Mesodermal cell (in vitro differentiated cells): ENCODE measurements at regions not wholly inside any gene's neighbourhood (a gene's known extent, or its start where the extent isn't known, plus 50 kb on each side); places are given as distances from the start of the nearest gene placed in this dataset.
A peak's percentile ranks its signal among the peaks of the same experiment; 100 is the strongest.
"Not testable (repeated sequence)": the region's sequence is repeated elsewhere in the genome, so short reads cannot be mapped to it uniquely, and the experiment has no call there.

Source experiments
- H3K27ac ChIP-seq: 2 replicates; pipeline ENCODE4 v1.7.0; 2013; ENCODE audit warnings: mild to moderate bottlenecking, low read depth, low read length, moderate library complexity; ENCODE audit not compliant: severe bottlenecking
- H3K36me3 ChIP-seq: 2 replicates; pipeline ENCODE4 v1.7.1; 2013; ENCODE audit warnings: mild to moderate bottlenecking, low read length, moderate library complexity; ENCODE audit not compliant: control insufficient read depth, insufficient read depth
- H3K4me1 ChIP-seq: one replicate; pipeline ENCODE4 v1.7.1; 2013; ENCODE audit warnings: mild to moderate bottlenecking, low read length; ENCODE audit not compliant: insufficient read depth, control insufficient read depth, poor library complexity, severe bottlenecking
- H3K4me3 ChIP-seq: 2 replicates; pipeline ENCODE4 v1.7.0; 2013; ENCODE audit warnings: low read length, control low read depth, mild to moderate bottlenecking; ENCODE audit not compliant: insufficient read depth, poor library complexity, severe bottlenecking; ENCODE audit errors: extremely low read depth
- H3K9me3 ChIP-seq: 2 replicates; pipeline ENCODE4 v1.7.1; 2013; ENCODE audit warnings: mild to moderate bottlenecking, low read length, moderate library complexity; ENCODE audit not compliant: control insufficient read depth
- WGBS, 2 experiments: methylation state at CpG; one replicate each; pipeline ENCODE4 v1.1.5; 2013; ENCODE audit warnings: missing lambda C conversion rate in 2 of 2; ENCODE audit not compliant: insufficient coverage in 2 of 2; 5-methylcytosine and 5-hydroxymethylcytosine counted together

DNA sequence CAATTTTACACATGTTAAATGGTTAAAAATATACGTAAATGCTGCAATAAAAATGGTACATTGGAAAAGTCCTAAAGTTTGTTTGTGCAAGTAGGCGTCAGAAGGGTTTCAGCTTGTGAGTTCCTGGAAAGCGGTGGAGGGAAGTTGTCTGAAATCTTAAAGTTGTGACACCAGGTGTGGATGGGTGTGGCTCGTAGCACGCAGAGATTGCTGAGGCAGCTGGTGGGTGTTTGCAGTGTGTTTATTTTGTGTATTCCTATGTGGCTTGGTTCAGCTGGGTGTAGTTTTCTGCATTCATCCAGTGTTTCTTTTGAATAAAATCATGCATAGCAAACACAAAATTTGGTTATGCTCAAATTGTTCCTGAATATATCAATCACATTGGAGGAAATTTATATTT, 136.8 kb upstream of the TBX3 start:
- no peaks in the 10 kb centered on the region for H3K4me1 ChIP-seq
- no peaks in the 10 kb centered on the region for H3K9me3 ChIP-seq
- H3K36me3 ChIP-seq = no peaks in the 10 kb centered on the region
- no peak overlapping the region for H3K4me3 ChIP-seq
- WGBS, 2 experiments = 93 to 99% methylated on average over 3 to 5 of the region's 5 CpGs
- H3K27ac ChIP-seq = no peak overlapping the region

DNA sequence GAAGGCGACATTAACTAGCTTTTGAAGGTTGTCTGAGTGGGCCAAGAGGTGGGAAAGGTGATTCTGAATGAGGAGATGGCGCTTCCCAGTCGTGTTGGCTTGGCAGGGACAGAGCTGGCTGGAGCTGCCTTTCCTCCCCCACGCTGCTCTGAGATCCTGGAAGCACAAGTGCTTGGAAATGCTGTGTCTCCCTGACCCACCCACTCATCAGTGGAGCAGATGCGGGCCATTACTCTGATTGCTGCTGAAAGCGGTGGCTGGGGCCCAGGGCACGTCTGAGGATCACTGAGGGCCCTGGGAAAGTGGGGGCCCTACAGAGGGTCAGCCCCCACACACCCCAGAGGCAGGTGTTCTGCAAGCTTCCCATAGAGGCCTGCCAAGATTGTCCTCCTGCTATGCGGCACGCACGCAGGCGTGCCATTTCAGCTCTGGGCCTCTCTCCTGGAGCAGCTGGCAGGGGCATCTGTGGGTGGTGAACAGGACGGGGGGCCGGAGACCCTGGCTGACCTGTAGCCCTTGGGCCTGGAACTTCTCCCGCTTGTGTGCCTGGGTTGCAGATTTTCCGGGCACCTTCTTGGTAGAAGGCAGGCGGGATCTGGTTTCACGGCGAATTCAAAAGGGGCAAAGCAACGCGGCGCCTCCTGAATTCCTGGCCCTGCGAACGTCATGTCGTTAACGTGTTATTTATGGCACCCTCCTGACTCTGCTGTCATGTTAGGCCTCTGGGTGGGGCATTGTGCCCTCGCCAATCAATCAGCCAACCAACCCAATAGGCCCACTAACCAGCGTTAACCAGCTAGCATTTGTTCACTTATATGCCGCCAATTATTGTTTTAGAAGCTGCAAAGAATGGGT, 133.8 kb upstream of the TBX3 start:
- Histone ChIP-seq H3K9me3 (no peaks in the 10 kb centered on the region), H3K27ac (peak overlapping the region; percentile 6), H3K36me3 (no peaks in the 10 kb centered on the region), H3K4me1 (peaks cover 6% of the 10 kb centered on the region), H3K4me3 (no peak overlapping the region)
- whole genome bisulfite sequencing, 2 experiments = 89% methylated on average over 25 to 26 of the region's 28 CpGs

DNA sequence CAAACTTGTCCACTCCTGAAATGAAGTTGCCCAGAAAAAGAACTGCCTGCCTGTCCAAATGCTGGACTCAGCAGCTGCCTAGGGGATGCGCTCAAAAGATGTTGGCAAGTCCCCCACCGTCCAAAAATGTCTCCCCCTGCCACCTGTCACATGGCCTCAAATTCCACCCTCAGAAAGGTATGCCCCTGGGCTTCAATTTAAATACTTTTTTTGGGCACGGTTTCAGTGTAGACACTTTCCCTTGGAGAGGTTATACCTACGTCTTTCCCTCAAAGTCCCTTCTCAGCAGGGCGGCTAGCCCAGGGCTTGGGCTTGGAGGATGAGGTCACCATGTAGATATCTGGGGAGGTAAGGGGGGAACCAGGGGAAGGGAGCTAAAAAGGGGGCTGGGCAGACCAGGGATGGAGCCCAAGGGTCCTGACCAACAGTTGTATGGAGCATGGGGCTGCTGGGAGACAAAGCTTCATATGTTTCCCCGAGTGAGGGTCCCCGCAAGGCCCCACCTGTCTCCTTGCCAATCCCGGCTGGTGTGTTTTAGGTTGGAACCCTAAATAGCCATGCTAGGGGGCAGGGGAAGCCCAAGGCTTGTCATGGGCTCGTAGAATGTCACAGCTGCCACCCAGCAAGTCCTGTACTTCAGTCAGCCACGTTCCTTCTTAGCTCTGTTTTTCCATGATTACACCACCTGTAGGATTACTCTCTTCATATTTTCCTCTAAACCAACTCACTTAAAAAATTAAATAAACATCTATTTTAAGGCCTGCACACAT, 131.2 kb upstream of the TBX3 start:
- no peak overlapping the region for H3K4me3 ChIP-seq
- 91 to 93% methylated on average over 8 to 9 of the region's 10 CpGs for WGBS, 2 experiments
- no peaks in the 10 kb centered on the region for H3K9me3 ChIP-seq
- no peaks in the 10 kb centered on the region for H3K36me3 ChIP-seq
- peaks cover 13% of the 10 kb centered on the region for H3K4me1 ChIP-seq
- H3K27ac ChIP-seq = no peak overlapping the region

DNA sequence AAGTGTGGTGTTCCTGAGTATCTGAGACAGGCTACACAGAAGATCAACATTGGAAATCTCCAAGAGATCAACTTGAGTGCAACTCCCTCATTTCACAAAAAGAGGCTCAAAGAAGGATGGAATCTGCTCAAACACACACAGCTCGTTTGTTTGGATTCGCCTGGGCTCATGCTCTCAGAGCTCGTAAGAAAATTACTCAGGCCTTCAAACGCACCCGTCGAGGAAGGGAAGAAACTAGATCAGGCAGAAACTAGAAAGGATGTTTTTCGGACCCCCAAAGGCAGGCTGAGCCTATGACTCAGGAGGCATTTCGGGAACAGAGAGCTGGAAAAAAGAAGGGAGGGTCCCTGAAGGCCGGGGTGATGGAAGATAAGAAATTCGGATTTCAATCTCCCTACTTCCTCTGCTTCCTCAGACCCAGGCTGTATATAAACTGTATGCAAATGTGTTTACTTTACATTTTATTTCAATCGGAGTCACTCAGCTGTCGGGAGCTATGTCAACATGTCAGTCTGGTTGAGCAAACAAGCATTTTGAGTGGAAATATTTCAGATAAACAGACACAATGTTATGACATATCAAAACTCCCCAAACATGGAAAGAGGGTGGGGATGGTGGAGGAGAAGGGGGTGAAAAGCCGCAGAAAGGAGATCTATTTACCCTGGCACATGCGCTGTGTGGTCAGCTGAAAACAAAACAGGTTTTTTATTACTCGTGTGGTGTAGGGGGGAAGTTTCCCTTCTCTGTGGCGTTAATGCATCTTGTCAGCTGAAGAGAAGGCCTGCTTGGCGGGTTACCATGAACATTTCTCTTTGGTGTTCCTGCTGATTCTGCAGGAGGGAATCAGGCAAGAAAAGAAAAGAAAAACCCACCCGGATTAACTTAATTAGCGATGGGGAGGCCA, 129.1 kb upstream of the TBX3 start:
- WGBS, 2 experiments = 45 to 47% methylated on average over 12 to 13 of the region's 19 CpGs
- H3K27ac ChIP-seq = peak overlapping the region; percentile 87
- no peaks in the 10 kb centered on the region for H3K36me3 ChIP-seq
- peaks cover 13% of the 10 kb centered on the region for H3K4me1 ChIP-seq
- H3K4me3 ChIP-seq = no peak overlapping the region
- H3K9me3 ChIP-seq = no peaks in the 10 kb centered on the region

DNA sequence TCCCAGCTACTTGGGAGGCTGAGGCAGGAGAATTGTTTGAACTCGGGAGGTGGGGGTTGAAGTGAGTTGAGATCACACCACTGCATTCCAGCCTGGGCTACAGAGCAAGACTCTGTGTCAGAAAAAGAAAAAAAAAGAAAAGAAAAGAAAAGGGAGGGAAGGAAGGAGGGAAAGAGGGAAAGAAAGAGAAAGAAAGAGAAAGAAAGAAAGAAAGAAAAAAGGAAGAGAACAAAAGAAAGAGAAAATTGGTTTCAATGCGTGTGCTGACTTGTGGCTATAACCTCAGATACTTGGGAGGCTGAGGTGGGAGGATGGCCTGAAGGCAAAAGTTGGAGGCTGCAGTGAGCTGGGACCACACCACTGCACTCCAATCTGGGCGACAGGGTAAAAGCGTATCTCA, 128.4 kb upstream of the TBX3 start:
- peaks cover 13% of the 10 kb centered on the region for H3K4me1 ChIP-seq
- WGBS, 2 experiments = 92 to 95% methylated on average over 2 to 4 of the region's 4 CpGs
- H3K27ac ChIP-seq = peak overlapping the region; percentile 87
- no peak overlapping the region for H3K4me3 ChIP-seq
- no peaks in the 10 kb centered on the region for H3K36me3 ChIP-seq
- H3K9me3 ChIP-seq = no peaks in the 10 kb centered on the region

DNA sequence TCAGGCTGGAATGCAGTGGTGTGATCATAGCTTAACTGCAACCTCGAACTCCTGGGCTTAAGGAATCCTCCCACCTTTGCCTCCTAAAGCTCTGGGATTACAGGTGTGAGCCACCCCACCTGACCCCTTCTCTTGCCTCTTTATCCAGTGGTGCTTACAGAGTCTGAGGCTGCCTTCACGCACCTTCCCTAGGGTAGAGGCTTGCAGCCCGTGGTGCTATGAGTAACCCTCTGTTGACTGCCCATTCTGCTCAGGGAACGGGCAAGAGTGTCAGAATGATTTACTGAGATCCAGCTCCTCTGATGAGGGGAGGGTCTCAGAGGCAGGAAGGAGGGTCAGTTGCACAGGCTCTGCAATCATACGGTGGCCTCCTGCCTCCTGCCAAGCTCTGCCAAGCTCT, 125.1 kb upstream of the TBX3 start:
- H3K4me1 ChIP-seq = peaks cover 13% of the 10 kb centered on the region
- 76 to 87% methylated on average over 4 to 5 of the region's 5 CpGs for WGBS, 2 experiments
- H3K36me3 ChIP-seq = no peaks in the 10 kb centered on the region
- no peak overlapping the region for H3K27ac ChIP-seq
- no peak overlapping the region for H3K4me3 ChIP-seq
- no peaks in the 10 kb centered on the region for H3K9me3 ChIP-seq

DNA sequence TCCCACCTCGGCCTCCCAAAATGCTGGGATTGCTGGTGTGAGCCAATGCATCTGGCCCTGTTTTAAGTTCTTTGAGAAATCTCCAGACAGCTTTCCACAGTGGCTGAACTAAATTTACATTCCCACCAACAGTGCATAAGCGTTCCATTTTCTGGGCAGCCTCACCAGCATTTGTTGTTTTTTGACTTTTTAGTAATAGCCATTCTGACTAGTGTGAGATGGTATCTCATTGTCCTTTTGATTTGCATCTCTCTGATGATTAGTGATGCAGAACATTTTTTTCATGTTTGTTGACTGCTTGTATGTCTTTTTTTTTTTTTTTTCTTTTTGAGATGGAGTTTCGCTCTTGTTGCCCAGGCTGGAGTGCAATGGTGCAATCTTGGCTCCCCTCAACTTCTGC, 117.4 kb upstream of the TBX3 start:
- H3K27ac ChIP-seq, H3K4me3 ChIP-seq, H3K36me3 ChIP-seq, H3K9me3 ChIP-seq: not testable (repeated sequence)
- WGBS, 2 experiments = 57 to 88% methylated on average over 1 of the region's 3 CpGs
- peaks cover 17% of the 10 kb centered on the region for H3K4me1 ChIP-seq

DNA sequence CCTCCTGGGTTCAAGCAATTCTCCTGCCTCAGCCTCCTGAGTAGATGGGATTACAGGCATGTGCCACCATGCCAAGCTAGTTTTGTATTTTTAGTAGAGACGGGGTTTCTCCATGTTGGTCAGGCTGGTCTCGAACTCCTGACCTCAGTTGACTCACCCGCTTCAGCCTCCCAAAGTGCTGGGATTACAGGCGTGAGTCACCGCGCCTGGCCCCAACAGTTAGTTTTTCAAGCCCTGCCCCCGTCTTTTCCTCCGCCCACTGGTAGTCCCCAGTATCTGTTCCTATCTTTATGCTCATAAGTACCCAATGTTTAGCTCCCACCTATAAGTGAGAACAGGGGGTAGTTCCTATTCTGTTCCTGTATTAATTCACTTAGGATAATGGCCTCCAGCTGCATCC, 116.6 kb upstream of the TBX3 start:
- H3K27ac ChIP-seq, H3K9me3 ChIP-seq, H3K4me3 ChIP-seq, H3K36me3 ChIP-seq: not testable (repeated sequence)
- 60 to 87% methylated on average over 3 to 7 of the region's 8 CpGs for WGBS, 2 experiments
- peaks cover 17% of the 10 kb centered on the region for H3K4me1 ChIP-seq

DNA sequence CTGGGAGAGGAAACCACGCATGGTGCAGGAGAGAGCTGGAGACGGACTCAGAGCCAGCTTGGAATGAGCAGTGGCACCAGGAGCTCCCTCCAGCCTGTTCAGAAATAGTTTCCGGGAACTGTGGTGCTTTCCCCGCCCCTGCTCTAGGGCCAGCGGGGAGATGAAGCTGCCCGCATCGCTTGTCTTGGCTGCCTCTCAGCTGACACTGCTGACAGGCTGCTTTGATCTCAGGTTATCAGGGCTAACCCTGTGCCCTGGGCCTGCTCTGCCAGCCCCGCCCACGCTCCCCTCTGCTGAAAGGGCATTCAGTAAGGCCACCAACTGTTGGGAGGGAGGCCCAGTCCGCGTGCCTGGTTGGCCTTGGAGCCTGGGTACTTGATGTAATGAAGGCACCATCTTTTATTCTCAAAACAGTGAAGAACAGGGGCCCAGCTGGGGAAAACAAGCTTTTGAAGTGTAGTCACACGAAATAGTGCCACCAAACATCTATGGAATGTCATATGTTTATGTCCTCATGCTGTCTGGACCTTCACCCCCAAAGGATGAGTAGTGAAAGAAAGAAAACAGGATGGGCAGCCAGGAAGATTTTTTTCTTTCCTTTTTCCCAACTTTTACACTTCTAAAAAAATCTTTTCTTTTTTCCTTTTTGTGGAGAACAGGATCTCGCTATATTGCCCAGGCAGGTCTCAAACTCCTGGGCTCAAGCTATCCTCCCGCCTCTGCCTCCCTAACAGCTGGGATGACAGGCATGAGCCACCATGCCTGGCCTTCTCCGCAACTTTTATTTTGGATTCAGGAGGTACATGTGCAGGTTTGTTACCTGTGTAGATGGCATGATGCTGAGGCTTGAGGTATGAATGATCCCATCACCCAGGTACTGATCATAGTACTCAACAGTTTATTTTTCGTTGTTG, 115.9 kb upstream of the TBX3 start:
- Histone ChIP-seq H3K36me3 (no peaks in the 10 kb centered on the region), H3K4me1 (peaks cover 17% of the 10 kb centered on the region), H3K27ac (peak overlapping the region; percentile 11), H3K4me3 (no peak overlapping the region), H3K9me3 (peaks cover 4% of the 10 kb centered on the region)
- WGBS, 2 experiments = 51 to 57% methylated on average over 13 to 14 of the region's 16 CpGs
